ENCODE measurements at regions not wholly inside any gene's neighbourhood (a gene's known extent, or its start where the extent isn't known, plus 50 kb on each side); places are given as distances from the start of the nearest gene placed in this dataset.

- no peak overlapping the region for H3K4me2 ChIP-seq (ENCODE audit: low read depth, low read length)
- H3F3A ChIP-seq (ENCODE audit: insufficient read depth, low read length), result no peaks in the 10 kb centered on the region
- H3K27ac ChIP-seq (ENCODE audit: low read length), result no peak overlapping the region
- TF ChIP-seq EZH2phosphoT487 (IDR thresholded peaks at IDR 0.05; ENCODE audit: low read length) (no peak), EZH2 (optimal IDR thresholded peaks at IDR 0.05; ENCODE audit: low read depth, low read length) (no peak), CTCF (IDR thresholded peaks at IDR 0.05; ENCODE audit: low read length) (no peak)
- no peak overlapping the region for H2AFZ ChIP-seq (ENCODE audit: low read length)
- H3K9ac ChIP-seq (ENCODE audit: low read length), result no peak overlapping the region
- H3K9me3 ChIP-seq (replicated peaks; ENCODE audit: insufficient read depth, low read length), result no peaks in the 10 kb centered on the region; the same call in 1 of the 2 replicates
- no peak overlapping the region for H3K4me3 ChIP-seq (ENCODE audit: low read length)
- H3K79me2 ChIP-seq (ENCODE audit: low read length), result no peaks in the 10 kb centered on the region
- H3K27me3 ChIP-seq (replicated peaks; ENCODE audit: insufficient read depth, low read length), result no peaks in the 10 kb centered on the region
- H3K4me1 ChIP-seq (ENCODE audit: low read length), result peaks cover 23% of the 10 kb centered on the region
- H3K9me2 ChIP-seq (replicated peaks; ENCODE audit: insufficient read depth, low read length), result no peaks in the 10 kb centered on the region
- no peaks in the 10 kb centered on the region for H3K36me3 ChIP-seq (replicated peaks; ENCODE audit: insufficient read depth, low read length)
- H4K20me1 ChIP-seq (ENCODE audit: insufficient read depth, low read length), result no peaks in the 10 kb centered on the region
- no peak for DNase-seq
These were observed 1177.8 kb downstream of the TBC1D22A start for GRCh38 chr22:47940211-47940610.

- no peaks in the 10 kb centered on the region for H4K20me1 ChIP-seq (ENCODE audit: insufficient read depth, low read length)
- H3K79me2 ChIP-seq (ENCODE audit: low read length), result no peaks in the 10 kb centered on the region
- H3K27me3 ChIP-seq (replicated peaks; ENCODE audit: insufficient read depth, low read length), result no peaks in the 10 kb centered on the region
- no peak overlapping the region for H3K27ac ChIP-seq (ENCODE audit: low read length)
- H3K9me3 ChIP-seq (replicated peaks; ENCODE audit: insufficient read depth, low read length), result no peaks in the 10 kb centered on the region; the same call in 1 of the 2 replicates
- H3K9ac ChIP-seq (ENCODE audit: low read length), result no peak overlapping the region
- no peak for DNase-seq
- no peak overlapping the region for H2AFZ ChIP-seq (ENCODE audit: low read length)
- TF ChIP-seq EZH2phosphoT487 (IDR thresholded peaks at IDR 0.05; ENCODE audit: low read length), result no peak
- no peak for TF ChIP-seq CTCF (IDR thresholded peaks at IDR 0.05; ENCODE audit: low read length)
- TF ChIP-seq EZH2 (optimal IDR thresholded peaks at IDR 0.05; ENCODE audit: low read depth, low read length), result no peak
- H3F3A ChIP-seq (ENCODE audit: insufficient read depth, low read length), result no peaks in the 10 kb centered on the region
- H3K4me2 ChIP-seq (ENCODE audit: low read depth, low read length), result no peak overlapping the region
- no peak overlapping the region for H3K4me3 ChIP-seq (ENCODE audit: low read length)
- H3K4me1 ChIP-seq (ENCODE audit: low read length), result 0 out of 2 replicates have a peak, but pooled peaks cover 6% of the 10 kb centered on the region
- H3K36me3 ChIP-seq (replicated peaks; ENCODE audit: insufficient read depth, low read length), result no peaks in the 10 kb centered on the region
- H3K9me2 ChIP-seq (replicated peaks; ENCODE audit: insufficient read depth, low read length), result no peaks in the 10 kb centered on the region
These were observed 1171.4 kb downstream of the TBC1D22A start for GRCh38 chr22:47933891-47934290.

- Histone ChIP-seq H3K27ac (ENCODE audit: low read length) (no peak overlapping the region), H3K9me3 (replicated peaks; ENCODE audit: insufficient read depth, low read length) (no peaks in the 10 kb centered on the region; the same call in 1 of the 2 replicates), H3K27me3 (replicated peaks; ENCODE audit: insufficient read depth, low read length) (no peaks in the 10 kb centered on the region), H2AFZ (ENCODE audit: low read length) (no peak overlapping the region), H3K9me2 (replicated peaks; ENCODE audit: insufficient read depth, low read length) (no peaks in the 10 kb centered on the region), H3K4me3 (ENCODE audit: low read length) (no peak overlapping the region), H3K36me3 (replicated peaks; ENCODE audit: insufficient read depth, low read length) (no peaks in the 10 kb centered on the region), H4K20me1 (ENCODE audit: insufficient read depth, low read length) (no peaks in the 10 kb centered on the region), H3K9ac (ENCODE audit: low read length) (no peak overlapping the region), H3K4me2 (ENCODE audit: low read depth, low read length) (no peak overlapping the region), H3K4me1 (ENCODE audit: low read length) (0 out of 2 replicates have a peak, but pooled peaks cover 4% of the 10 kb centered on the region), H3F3A (ENCODE audit: insufficient read depth, low read length) (no peaks in the 10 kb centered on the region), H3K79me2 (ENCODE audit: low read length) (no peaks in the 10 kb centered on the region)
- TF ChIP-seq EZH2phosphoT487 (IDR thresholded peaks at IDR 0.05; ENCODE audit: low read length), result no peak
- DNase-seq, result no peak
These were observed 1170.8 kb downstream of the TBC1D22A start for GRCh38 chr22:47933226-47933625.

- H2AFZ ChIP-seq (ENCODE audit: low read length), result no peak overlapping the region
- H3K79me2 ChIP-seq (ENCODE audit: low read length), result no peaks in the 10 kb centered on the region
- no peaks in the 10 kb centered on the region for H3F3A ChIP-seq (ENCODE audit: insufficient read depth, low read length)
- H3K36me3 ChIP-seq (replicated peaks; ENCODE audit: insufficient read depth, low read length), result no peaks in the 10 kb centered on the region
- no peaks in the 10 kb centered on the region for H3K27me3 ChIP-seq (replicated peaks; ENCODE audit: insufficient read depth, low read length)
- DNase-seq, result no peak
- H3K4me1 ChIP-seq (ENCODE audit: low read length), result no peaks in the 10 kb centered on the region
- H3K27ac ChIP-seq (ENCODE audit: low read length), result no peak overlapping the region
- H3K9ac ChIP-seq (ENCODE audit: low read length), result no peak overlapping the region
- TF ChIP-seq EZH2phosphoT487 (IDR thresholded peaks at IDR 0.05; ENCODE audit: low read length) (no peak), CTCF (IDR thresholded peaks at IDR 0.05; ENCODE audit: low read length) (no peak), EZH2 (optimal IDR thresholded peaks at IDR 0.05; ENCODE audit: low read depth, low read length) (no peak)
- no peaks in the 10 kb centered on the region for H4K20me1 ChIP-seq (ENCODE audit: insufficient read depth, low read length)
- H3K4me2 ChIP-seq (ENCODE audit: low read depth, low read length), result no peak overlapping the region
- no peaks in the 10 kb centered on the region for H3K9me3 ChIP-seq (replicated peaks; ENCODE audit: insufficient read depth, low read length)
- no peaks in the 10 kb centered on the region for H3K9me2 ChIP-seq (replicated peaks; ENCODE audit: insufficient read depth, low read length)
- H3K4me3 ChIP-seq (ENCODE audit: low read length), result no peak overlapping the region
These were observed 1167.3 kb downstream of the TBC1D22A start for GRCh38 chr22:47929646-47930185.

Measured in MM.1S (cell line).